ENCODE measurements at regions not wholly inside any gene's neighbourhood (a gene's known extent, or its start where the extent isn't known, plus 50 kb on each side); places are given as distances from the start of the nearest gene placed in this dataset.

DNA sequence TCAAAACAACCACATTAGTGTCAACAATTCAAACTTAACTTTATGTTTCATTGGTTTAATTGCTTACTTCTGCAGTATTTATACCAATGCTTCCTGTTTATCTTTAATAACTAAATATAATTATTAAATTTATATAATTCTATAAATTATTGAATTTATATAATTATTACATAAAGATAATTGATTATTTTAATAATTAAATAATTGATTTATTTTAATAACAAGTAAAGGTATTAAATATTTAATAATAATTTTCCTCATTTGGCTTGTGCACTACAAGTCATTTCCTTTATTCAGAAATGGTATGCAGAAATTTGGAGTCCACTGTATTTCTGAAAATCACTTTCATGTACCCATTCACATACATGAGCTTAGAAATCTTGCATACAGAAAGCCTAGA lies 156.2 kb upstream of the NSMCE3 start:
- TF ChIP-seq POLR2A (IDR thresholded peaks at IDR 0.05) (no peak), EP300 (IDR thresholded peaks at IDR 0.05) (no peak)
- TF ChIP-seq, protein P1, sequence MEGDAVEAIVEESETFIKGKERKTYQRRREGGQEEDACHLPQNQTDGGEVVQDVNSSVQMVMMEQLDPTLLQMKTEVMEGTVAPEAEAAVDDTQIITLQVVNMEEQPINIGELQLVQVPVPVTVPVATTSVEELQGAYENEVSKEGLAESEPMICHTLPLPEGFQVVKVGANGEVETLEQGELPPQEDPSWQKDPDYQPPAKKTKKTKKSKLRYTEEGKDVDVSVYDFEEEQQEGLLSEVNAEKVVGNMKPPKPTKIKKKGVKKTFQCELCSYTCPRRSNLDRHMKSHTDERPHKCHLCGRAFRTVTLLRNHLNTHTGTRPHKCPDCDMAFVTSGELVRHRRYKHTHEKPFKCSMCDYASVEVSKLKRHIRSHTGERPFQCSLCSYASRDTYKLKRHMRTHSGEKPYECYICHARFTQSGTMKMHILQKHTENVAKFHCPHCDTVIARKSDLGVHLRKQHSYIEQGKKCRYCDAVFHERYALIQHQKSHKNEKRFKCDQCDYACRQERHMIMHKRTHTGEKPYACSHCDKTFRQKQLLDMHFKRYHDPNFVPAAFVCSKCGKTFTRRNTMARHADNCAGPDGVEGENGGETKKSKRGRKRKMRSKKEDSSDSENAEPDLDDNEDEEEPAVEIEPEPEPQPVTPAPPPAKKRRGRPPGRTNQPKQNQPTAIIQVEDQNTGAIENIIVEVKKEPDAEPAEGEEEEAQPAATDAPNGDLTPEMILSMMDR (IDR thresholded peaks at IDR 0.05), result no peak
- Histone ChIP-seq H3K4me3 (no peak overlapping the region), H3K4me1 (ENCODE audit: insufficient read depth) (no peaks in the 10 kb centered on the region), H3K9me3 (no peaks in the 10 kb centered on the region), H3K36me3 (no peaks in the 10 kb centered on the region), H3K27me3 (no peaks in the 10 kb centered on the region), H3K27ac (no peak overlapping the region)
- intact Hi-C loops (cut with DNase I), result loop anchor here in 1 of 4 donors (10.0 kb wide), 1 partner anchor 81 kb away; no protein-coding TSS in a partner anchor
- no peak for DNase-seq

DNA sequence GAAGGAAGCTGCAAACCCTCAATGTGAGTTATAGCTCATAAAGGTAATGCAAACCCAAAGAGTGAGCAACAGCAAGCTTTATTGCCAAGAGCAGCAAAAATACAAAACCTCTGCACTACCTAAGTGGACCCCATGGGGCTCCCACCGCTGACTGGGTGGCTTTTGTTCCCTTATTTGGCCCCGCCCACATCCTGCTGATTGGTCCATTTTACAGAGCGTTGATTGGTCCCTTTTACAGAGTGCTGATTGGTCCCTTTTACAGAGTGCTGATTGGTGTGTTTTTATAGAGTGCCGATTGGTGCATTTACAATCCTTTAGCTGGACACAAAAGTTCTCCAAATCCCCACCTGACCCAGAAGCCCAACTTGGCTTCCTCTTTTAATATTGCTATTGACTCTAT lies 154.5 kb upstream of the NSMCE3 start:
- DNase-seq, result no peak
- H3K4me1 ChIP-seq (ENCODE audit: insufficient read depth), result no peaks in the 10 kb centered on the region
- no peak for TF ChIP-seq EP300 (IDR thresholded peaks at IDR 0.05)
- TF ChIP-seq POLR2A (IDR thresholded peaks at IDR 0.05), result no peak
- TF ChIP-seq, protein P1 (IDR thresholded peaks at IDR 0.05), result no peak
- no peaks in the 10 kb centered on the region for H3K36me3 ChIP-seq
- no peak overlapping the region for H3K27ac ChIP-seq
- WGBS, 3 donors, result 72 to 88% (median 80%) methylated on average over 4 of the region's 4 CpGs
- H3K27me3 ChIP-seq, result no peaks in the 10 kb centered on the region
- H3K4me3 ChIP-seq, result no peak overlapping the region
- no peaks in the 10 kb centered on the region for H3K9me3 ChIP-seq
- intact Hi-C loops (cut with DNase I), result loop anchor here in 1 of 4 donors (10.0 kb wide), 1 partner anchor 79 kb away; no protein-coding TSS in a partner anchor

DNA sequence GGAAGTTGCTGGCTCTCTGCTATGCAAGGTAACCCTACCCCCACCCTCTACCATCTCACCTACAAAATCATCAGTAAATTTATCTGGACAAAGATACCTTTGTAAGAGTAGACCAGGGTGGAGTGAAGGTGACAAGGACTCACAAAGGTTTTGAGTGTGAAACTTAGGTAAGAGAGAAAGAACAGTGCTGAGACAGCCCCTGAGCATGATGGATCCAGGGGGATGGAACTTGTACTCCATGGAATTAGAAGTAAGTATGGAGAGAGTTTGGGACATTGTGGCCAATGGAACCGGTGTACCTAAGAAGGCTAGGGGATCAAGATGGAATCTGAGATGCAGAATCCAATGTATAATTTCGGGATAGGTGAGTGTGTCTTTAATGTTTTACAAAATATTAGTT lies 153.0 kb upstream of the NSMCE3 start:
- TF ChIP-seq, protein P1 (IDR thresholded peaks at IDR 0.05), result no peak
- no peak for TF ChIP-seq POLR2A (IDR thresholded peaks at IDR 0.05)
- no peak for TF ChIP-seq EP300 (IDR thresholded peaks at IDR 0.05)
- no peak for DNase-seq
- no peaks in the 10 kb centered on the region for H3K36me3 ChIP-seq
- no peaks in the 10 kb centered on the region for H3K4me1 ChIP-seq (ENCODE audit: insufficient read depth)
- no peak overlapping the region for H3K4me3 ChIP-seq
- H3K27me3 ChIP-seq, result no peaks in the 10 kb centered on the region
- intact Hi-C loops (cut with DNase I), result loop anchor here in 1 of 4 donors (10.0 kb wide), 1 partner anchor 78 kb away; no protein-coding TSS in a partner anchor
- 89 to 93% (median 89%) methylated on average over 2 of the region's 2 CpGs for WGBS, 3 donors
- no peaks in the 10 kb centered on the region for H3K9me3 ChIP-seq
- no peak overlapping the region for H3K27ac ChIP-seq

DNA sequence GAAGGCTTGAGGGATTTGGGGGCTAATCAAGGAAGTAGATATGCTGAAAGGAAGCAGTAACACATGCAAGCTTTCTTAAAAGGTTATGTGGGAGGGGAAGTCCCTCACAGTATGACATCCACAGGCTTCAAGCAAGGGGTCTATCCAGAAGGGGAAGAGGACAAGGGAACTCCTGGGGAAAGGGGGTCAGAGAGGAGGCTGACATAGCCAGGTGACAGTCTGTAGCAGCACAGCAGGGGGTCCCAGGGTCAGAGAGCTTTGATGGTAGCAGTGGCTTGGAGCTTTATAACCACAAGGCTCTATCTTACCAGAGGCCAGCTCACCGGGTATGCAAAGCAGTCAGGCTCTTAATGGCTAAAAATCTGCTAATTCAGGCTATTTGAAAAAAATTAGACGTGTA lies 150.6 kb upstream of the NSMCE3 start:
- Histone ChIP-seq H3K27ac (no peak overlapping the region), H3K4me1 (ENCODE audit: insufficient read depth) (no peaks in the 10 kb centered on the region), H3K27me3 (no peaks in the 10 kb centered on the region), H3K4me3 (no peak overlapping the region), H3K9me3 (no peaks in the 10 kb centered on the region), H3K36me3 (no peaks in the 10 kb centered on the region)
- DNase-seq, result no peak
- TF ChIP-seq POLR2A (IDR thresholded peaks at IDR 0.05), result no peak
- TF ChIP-seq, protein P1 (IDR thresholded peaks at IDR 0.05), result no peak
- TF ChIP-seq EP300 (IDR thresholded peaks at IDR 0.05), result no peak
- WGBS, 3 donors, result 50 to 71% (median 58%) methylated on average over 2 of the region's 2 CpGs
- intact Hi-C loops (cut with DNase I), result loop anchor here in 1 of 4 donors (10.0 kb wide), 1 partner anchor 75 kb away; no protein-coding TSS in a partner anchor

Measured in ovary (tissue), 7 donors.